ES-I3 (cell line): ENCODE measurements at regions not wholly inside any gene's neighbourhood (a gene's known extent, or its start where the extent isn't known, plus 50 kb on each side); places are given as distances from the start of the nearest gene placed in this dataset.
"Not testable (repeated sequence)": the region's sequence is repeated elsewhere in the genome, so short reads cannot be mapped to it uniquely, and the experiment has no call there.

ENCODE experiments used
- H3K36me3 ChIP-seq: 2 replicates; pipeline ENCODE4 v1.6.1; 2013; ENCODE audit warnings: mild to moderate bottlenecking, low read length, control low read depth, moderate library complexity; ENCODE audit not compliant: insufficient read depth
- H3K4me1 ChIP-seq: 2 replicates; pipeline ENCODE4 v1.6.1; 2013; ENCODE audit warnings: mild to moderate bottlenecking, control low read depth, low read length; ENCODE audit not compliant: insufficient read depth
- H3K9ac ChIP-seq: 2 replicates; pipeline ENCODE4 v1.6.1; 2013; ENCODE audit warnings: low read depth, mild to moderate bottlenecking, low read length, moderate library complexity
- H3K9me3 ChIP-seq: 2 replicates; pipeline ENCODE4 v1.6.1; 2013; ENCODE audit warnings: mild to moderate bottlenecking, low read length, moderate library complexity; ENCODE audit not compliant: control insufficient read depth, insufficient read depth

DNA sequence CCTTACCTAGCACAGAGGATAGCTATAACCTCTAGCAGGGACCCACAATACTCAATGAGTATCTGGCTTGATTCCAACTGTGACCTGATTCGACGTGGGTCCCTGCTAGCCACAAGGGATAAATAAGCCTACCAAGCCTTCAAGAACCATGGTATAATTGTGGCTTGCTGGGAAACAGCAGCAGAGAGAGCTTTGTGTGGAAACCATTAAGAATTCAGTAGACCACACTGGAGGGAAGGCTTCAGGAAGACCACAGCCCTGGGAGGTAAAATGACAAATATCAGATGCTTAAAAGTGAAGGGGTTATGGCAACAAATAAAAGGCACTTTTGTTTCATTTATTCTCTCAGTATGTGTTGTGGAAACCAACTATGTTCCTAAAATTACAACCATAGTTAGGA lies 82.6 kb upstream of the WIPF1 start:
- Histone ChIP-seq H3K36me3 (no peaks in the 10 kb centered on the region), H3K9me3 (no peaks in the 10 kb centered on the region), H3K9ac (no peak overlapping the region), H3K4me1 (no peaks in the 10 kb centered on the region)

GRCh38 chr2:174678395-174678794 lies 80.8 kb upstream of the WIPF1 start:
- Histone ChIP-seq H3K9me3 (no peaks in the 10 kb centered on the region), H3K9ac (no peak overlapping the region), H3K36me3 (no peaks in the 10 kb centered on the region), H3K4me1 (no peaks in the 10 kb centered on the region)

DNA sequence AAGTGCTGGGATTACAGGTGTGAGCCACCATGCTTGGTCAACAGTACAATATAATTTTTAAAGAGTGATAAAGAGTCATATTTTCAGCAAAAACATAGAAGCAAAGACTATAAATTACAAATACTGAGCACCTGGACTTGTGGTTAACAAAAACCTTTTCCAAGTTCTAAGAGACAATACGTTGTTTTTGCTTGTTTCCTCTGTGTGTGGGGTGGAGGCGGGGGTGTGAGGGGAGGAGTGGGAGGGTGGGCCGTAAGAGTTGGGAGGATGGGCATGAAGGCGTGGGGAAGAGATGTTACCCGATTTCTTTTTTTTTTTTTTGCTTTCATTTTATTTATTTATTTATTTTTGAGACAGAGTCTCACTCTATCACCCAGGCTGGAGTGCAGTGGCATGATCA lies 78.0 kb upstream of the WIPF1 start:
- H3K9me3 ChIP-seq: peaks cover 7% of the 10 kb centered on the region
- no peak overlapping the region for H3K9ac ChIP-seq
- no peaks in the 10 kb centered on the region for H3K4me1 ChIP-seq
- H3K36me3 ChIP-seq: no peaks in the 10 kb centered on the region

GRCh38 chr2:174673876-174674275 lies 76.3 kb upstream of the WIPF1 start:
- Histone ChIP-seq H3K4me1 (no peaks in the 10 kb centered on the region), H3K9ac (no peak overlapping the region), H3K36me3 (no peaks in the 10 kb centered on the region), H3K9me3 (peaks cover 7% of the 10 kb centered on the region)

GRCh38 chr2:174673440-174673839 lies 75.8 kb upstream of the WIPF1 start:
- H3K9ac ChIP-seq: no peak overlapping the region
- no peaks in the 10 kb centered on the region for H3K36me3 ChIP-seq
- H3K9me3 ChIP-seq: peaks cover 7% of the 10 kb centered on the region
- no peaks in the 10 kb centered on the region for H3K4me1 ChIP-seq

- H3K9ac ChIP-seq, H3K9me3 ChIP-seq, H3K4me1 ChIP-seq, H3K36me3 ChIP-seq: not testable (repeated sequence)
Observed at GRCh38 chr2:174671532-174671931, 73.9 kb upstream of the WIPF1 start.

DNA sequence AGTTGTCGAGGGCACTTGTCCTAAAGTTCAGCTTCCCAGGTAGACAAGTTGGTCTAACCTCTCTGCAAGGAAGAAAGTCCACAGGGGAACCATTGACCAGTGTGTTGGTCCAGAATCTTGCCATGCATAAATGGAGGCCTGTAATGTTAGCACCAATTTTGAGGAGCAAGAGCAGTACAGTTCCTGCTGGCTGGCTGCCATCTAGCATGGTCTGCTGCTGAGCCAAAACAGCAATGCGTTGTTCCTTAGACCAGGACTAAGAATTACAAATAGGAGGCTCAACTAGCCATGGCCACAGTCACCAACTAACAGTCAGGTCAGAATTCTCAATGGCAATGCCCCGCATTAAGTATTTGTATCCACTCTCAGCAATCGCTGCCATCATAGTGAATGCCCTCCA lies 72.8 kb upstream of the WIPF1 start:
- peaks cover 9% of the 10 kb centered on the region for H3K4me1 ChIP-seq
- no peaks in the 10 kb centered on the region for H3K36me3 ChIP-seq
- H3K9me3 ChIP-seq: peaks cover 7% of the 10 kb centered on the region
- no peak overlapping the region for H3K9ac ChIP-seq

DNA sequence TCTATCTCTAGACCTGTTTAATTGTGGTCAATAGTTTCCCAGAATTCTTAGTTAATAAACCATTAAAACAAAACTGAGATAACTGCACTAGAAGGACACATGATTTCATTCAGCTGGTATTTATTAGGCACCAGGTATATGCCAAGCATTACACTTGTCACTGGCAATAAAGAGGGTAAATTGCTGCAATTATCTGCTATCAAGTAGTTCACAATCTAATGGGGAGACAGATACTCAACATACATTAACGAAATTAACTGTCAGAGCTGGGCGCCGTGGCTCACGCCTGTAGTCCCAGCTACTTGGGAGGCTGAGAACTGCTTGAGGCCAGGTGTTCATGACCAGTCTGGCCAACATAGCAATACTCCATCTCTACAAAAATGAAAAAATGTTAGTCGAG lies 71.7 kb upstream of the WIPF1 start:
- Histone ChIP-seq H3K9ac (no peak overlapping the region), H3K4me1 (peaks cover 9% of the 10 kb centered on the region)

DNA sequence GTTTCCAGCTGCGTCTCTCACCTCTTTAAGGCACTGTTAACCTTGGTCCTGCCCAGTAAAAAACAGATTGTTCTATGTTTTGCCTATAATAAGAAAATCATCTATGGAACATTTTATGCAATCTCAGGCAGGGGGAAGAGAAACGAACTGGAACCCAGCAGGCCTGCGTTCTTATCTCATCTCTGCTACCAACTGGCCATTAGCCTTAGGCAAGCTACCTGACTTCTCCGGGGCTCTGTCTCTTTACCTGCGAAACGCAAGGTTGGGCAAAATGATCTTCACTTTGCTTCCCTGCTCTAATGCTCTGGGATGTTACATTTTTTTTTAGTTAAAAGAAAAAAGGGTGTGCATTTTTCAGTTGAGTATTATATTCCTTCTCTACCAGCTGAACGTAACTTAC lies 70.5 kb upstream of the WIPF1 start:
- H3K36me3 ChIP-seq: no peaks in the 10 kb centered on the region
- H3K4me1 ChIP-seq: peaks cover 9% of the 10 kb centered on the region
- H3K9me3 ChIP-seq: peaks cover 7% of the 10 kb centered on the region
- no peak overlapping the region for H3K9ac ChIP-seq

More for the DNA sequence above, 71.7 kb upstream of the WIPF1 start:
- H3K36me3 ChIP-seq: no peaks in the 10 kb centered on the region
- H3K9me3 ChIP-seq: peaks cover 7% of the 10 kb centered on the region

- no peak overlapping the region for H3K9ac ChIP-seq
- peaks cover 9% of the 10 kb centered on the region for H3K4me1 ChIP-seq
- H3K36me3 ChIP-seq: no peaks in the 10 kb centered on the region
- peaks cover 4% of the 10 kb centered on the region for H3K9me3 ChIP-seq
Observed at GRCh38 chr2:174667250-174667860, 69.8 kb upstream of the WIPF1 start.

GRCh38 chr2:174666845-174667244 lies 69.2 kb upstream of the WIPF1 start:
- H3K9ac ChIP-seq: no peak overlapping the region
- no peaks in the 10 kb centered on the region for H3K36me3 ChIP-seq
- peaks cover 9% of the 10 kb centered on the region for H3K4me1 ChIP-seq
- no peaks in the 10 kb centered on the region for H3K9me3 ChIP-seq

DNA sequence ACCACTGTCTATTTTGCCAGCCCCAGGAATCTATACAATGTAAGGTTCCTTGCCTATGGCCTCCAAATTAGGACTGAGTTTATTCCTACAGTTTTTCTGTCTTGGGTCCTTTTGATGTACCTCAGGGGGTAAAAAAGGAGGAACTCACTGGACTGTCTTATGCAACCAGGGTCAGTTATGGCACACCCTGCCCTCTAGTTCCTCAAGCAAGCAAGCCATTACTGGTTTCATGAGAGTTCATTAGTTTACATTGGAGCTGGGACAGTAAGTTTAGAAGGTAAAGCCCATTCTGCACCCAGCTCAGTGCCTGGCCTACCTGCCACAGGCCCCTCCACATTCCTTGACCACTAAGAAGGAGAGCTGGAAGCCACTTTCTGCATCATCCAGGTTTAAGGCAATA lies 68.7 kb upstream of the WIPF1 start:
- peaks cover 9% of the 10 kb centered on the region for H3K4me1 ChIP-seq

DNA sequence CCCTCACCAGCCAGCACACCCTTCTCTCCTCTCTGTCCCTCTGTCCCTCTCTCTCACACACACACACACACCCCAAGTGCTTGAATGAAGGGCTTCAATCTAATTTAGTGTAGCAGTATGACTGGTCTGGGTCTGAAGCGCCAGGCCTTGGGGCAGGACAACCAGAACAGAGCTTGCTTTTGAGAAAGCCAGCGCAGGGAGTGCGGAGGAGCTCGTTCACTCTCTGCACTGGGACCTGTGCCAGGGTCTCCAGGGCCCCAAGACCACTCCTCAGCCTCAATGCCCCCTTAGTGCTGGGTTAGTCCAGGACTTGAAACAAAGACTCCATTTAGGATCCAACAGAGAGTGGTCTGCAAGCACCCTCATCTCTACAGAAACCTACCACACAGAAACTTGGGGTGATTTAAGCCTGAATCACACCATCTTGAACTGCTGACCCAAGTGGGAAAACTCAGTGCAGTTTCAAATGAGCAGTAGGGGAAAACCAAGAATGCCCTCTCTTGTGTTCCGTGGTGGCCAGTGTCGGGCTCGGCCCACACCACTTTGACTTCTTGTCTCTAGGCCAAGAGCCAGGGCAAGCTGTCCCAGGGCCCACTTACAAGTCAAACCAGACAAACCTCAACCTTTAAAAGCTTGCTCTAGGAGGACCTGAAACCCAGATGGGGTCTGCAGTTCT lies 66.6 kb upstream of the WIPF1 start:
- no peaks in the 10 kb centered on the region for H3K36me3 ChIP-seq
- no peaks in the 10 kb centered on the region for H3K9me3 ChIP-seq
- peaks cover 9% of the 10 kb centered on the region for H3K4me1 ChIP-seq
- no peak overlapping the region for H3K9ac ChIP-seq

More for the DNA sequence above, 68.7 kb upstream of the WIPF1 start:
- no peak overlapping the region for H3K9ac ChIP-seq
- no peaks in the 10 kb centered on the region for H3K36me3 ChIP-seq
- no peaks in the 10 kb centered on the region for H3K9me3 ChIP-seq

GRCh38 chr2:174663550-174663949 lies 65.9 kb upstream of the WIPF1 start:
- Histone ChIP-seq H3K36me3 (no peaks in the 10 kb centered on the region), H3K9me3 (no peaks in the 10 kb centered on the region), H3K4me1 (peaks cover 9% of the 10 kb centered on the region), H3K9ac (no peak overlapping the region)

GRCh38 chr2:174662859-174663258 lies 65.3 kb upstream of the WIPF1 start:
- no peaks in the 10 kb centered on the region for H3K36me3 ChIP-seq
- peaks cover 8% of the 10 kb centered on the region for H3K4me1 ChIP-seq
- no peaks in the 10 kb centered on the region for H3K9me3 ChIP-seq
- H3K9ac ChIP-seq: no peak overlapping the region
